Colonic mucosa (tissue), 4 donors: ENCODE measurements at regions not wholly inside any gene's neighbourhood (a gene's known extent, or its start where the extent isn't known, plus 50 kb on each side); places are given as distances from the start of the nearest gene placed in this dataset.

Experiments
- DNase-seq: peaks from one replicate; pipeline ENCODE4 v3.0.0-alpha.2; 2020
- H3K27ac ChIP-seq: fragments of 200-600 bp; one replicate; pipeline ENCODE4 v1.8.0; 2021
- H3K27me3 ChIP-seq: fragments of 200-600 bp; one replicate; pipeline ENCODE4 v1.8.0; 2021
- H3K36me3 ChIP-seq: fragments of 200-600 bp; one replicate; pipeline ENCODE4 v1.8.0; 2021
- H3K4me1 ChIP-seq: fragments of 200-600 bp; one replicate; pipeline ENCODE4 v1.8.0; 2021; ENCODE audit warnings: mild to moderate bottlenecking
- H3K4me3 ChIP-seq: fragments of 200-600 bp; one replicate; pipeline ENCODE4 v1.8.0; 2021
- H3K9ac ChIP-seq, 2 donors: one replicate each; pipeline ENCODE4 v1.7.0; 2013; ENCODE audit warnings: control low read depth in 2 of 2, low read depth in 2 of 2, low read length in 2 of 2
- H3K9me3 ChIP-seq: fragments of 200-600 bp; one replicate; pipeline ENCODE4 v1.8.0; 2021
- intact Hi-C: fragments of 100-400 bp; cut with DNase I; formaldehyde crosslinking; loops from one replicate; pipeline ENCODE4 v1.14.1; 2022
- TF ChIP-seq, protein P1 (sequence below): fragments of 200-600 bp; IDR thresholded peaks from one replicate; pipeline ENCODE4 v1.8.0; 2022; ENCODE audit warnings: antibody characterized with exemption, mild to moderate bottlenecking
- donor health status: healthy.
- donor health status: DM: no; HTN: no; CAD: no.
- donor health status: DM: no; HTN: no; CAD: no.

DNA sequence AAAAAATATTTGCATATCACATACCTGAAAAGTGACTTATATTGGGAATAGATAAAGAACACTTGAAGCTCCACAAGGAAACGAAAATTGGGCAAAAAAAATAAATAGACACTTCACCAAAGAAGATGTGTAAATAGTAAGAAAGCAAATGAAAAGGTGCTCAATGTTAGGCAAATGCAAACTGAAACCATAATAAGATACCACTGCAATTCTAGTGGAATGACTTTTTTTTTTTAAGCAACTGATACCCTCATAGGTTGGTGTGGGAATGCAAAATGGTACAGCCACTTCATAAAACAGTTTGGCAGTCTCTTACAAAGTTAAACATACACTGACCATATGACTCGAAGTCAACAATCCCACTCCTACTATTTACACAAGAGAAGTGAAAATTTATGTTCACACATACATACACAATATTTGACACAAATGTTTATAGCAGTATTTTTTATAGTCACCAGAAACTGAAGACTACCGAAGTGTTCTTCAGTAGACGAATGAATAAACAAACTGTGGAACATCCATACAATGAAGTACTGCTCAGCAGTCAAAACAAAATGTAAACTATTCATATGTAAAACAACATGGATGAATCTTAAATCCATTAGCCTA lies 176.3 kb downstream of the ZMAT3 start:
- H3K4me1 ChIP-seq, result no peaks in the 10 kb centered on the region
- no peaks in the 10 kb centered on the region for H3K27me3 ChIP-seq
- no peak overlapping the region for H3K27ac ChIP-seq
- H3K9me3 ChIP-seq, result no peaks in the 10 kb centered on the region
- DNase-seq, result no peak
- intact Hi-C loops, result no loop called here
- H3K9ac ChIP-seq, result no peak overlapping the region
- H3K36me3 ChIP-seq, result no peaks in the 10 kb centered on the region
- no peak overlapping the region for H3K4me3 ChIP-seq
- TF ChIP-seq, protein P1, sequence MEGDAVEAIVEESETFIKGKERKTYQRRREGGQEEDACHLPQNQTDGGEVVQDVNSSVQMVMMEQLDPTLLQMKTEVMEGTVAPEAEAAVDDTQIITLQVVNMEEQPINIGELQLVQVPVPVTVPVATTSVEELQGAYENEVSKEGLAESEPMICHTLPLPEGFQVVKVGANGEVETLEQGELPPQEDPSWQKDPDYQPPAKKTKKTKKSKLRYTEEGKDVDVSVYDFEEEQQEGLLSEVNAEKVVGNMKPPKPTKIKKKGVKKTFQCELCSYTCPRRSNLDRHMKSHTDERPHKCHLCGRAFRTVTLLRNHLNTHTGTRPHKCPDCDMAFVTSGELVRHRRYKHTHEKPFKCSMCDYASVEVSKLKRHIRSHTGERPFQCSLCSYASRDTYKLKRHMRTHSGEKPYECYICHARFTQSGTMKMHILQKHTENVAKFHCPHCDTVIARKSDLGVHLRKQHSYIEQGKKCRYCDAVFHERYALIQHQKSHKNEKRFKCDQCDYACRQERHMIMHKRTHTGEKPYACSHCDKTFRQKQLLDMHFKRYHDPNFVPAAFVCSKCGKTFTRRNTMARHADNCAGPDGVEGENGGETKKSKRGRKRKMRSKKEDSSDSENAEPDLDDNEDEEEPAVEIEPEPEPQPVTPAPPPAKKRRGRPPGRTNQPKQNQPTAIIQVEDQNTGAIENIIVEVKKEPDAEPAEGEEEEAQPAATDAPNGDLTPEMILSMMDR, result no peak
